ENCODE measurements at regions not wholly inside any gene's neighbourhood (a gene's known extent, or its start where the extent isn't known, plus 50 kb on each side); places are given as distances from the start of the nearest gene placed in this dataset.

GRCh38 chr18:72329533-72329932, 214.6 kb downstream of the CBLN2 start:
- DNase-seq (ENCODE audit: low spot score) = no peak
- intact Hi-C loops (cut with micrococcal nuclease; ENCODE audit: unreplicated experiment) = no loop called here
- POLR2A ChIA-PET = no interaction called here
- CTCF ChIA-PET (ENCODE audit: low intra/inter-chr PET ratio, low total read pairs) = no interaction called here
- TF ChIP-seq GMEB2 (CRISPR knock-in tag; IDR thresholded peaks at IDR 0.05; ENCODE audit: low read depth) = no peak
- TF ChIP-seq FOXJ3 (CRISPR knock-in tag; IDR thresholded peaks at IDR 0.05; ENCODE audit: borderline replicate concordance) = no peak
- no peak for TF ChIP-seq HNF1A (IDR thresholded peaks at IDR 0.05; ENCODE audit: low read depth)
- TF ChIP-seq HNF1A (CRISPR knock-in tag; IDR thresholded peaks at IDR 0.05; ENCODE audit: borderline replicate concordance) = no peak
- TF ChIP-seq YEATS4 (CRISPR knock-in tag; IDR thresholded peaks at IDR 0.05; ENCODE audit: borderline replicate concordance) = no peak
- no peak for TF ChIP-seq SUZ12 (IDR thresholded peaks at IDR 0.05; ENCODE audit: low read depth, low read length)
- TF ChIP-seq NFAT5 (CRISPR knock-in tag; IDR thresholded peaks at IDR 0.05) = no peak
- TF ChIP-seq ZNF766 (CRISPR knock-in tag; IDR thresholded peaks at IDR 0.05; ENCODE audit: borderline replicate concordance) = no peak
- no peak for TF ChIP-seq ATF4 (CRISPR knock-in tag; IDR thresholded peaks at IDR 0.05)
- TF ChIP-seq REXO4 (CRISPR knock-in tag; IDR thresholded peaks at IDR 0.05; ENCODE audit: borderline replicate concordance) = no peak
- no peak for TF ChIP-seq CENPX (CRISPR knock-in tag; IDR thresholded peaks at IDR 0.05)
- TF ChIP-seq SNAPC5 (CRISPR knock-in tag; IDR thresholded peaks at IDR 0.05; ENCODE audit: borderline replicate concordance) = no peak
- in situ Hi-C loops (cut with HindIII; ENCODE audit: extremely low pct_ligation_motif_present, low pct_unique_long_range_greater_than_20kb) = no loop called here
- Histone ChIP-seq H3K27me3 (ENCODE audit: control insufficient read depth in 1 of 2, insufficient read depth in 2 of 2, low read length in 2 of 2) (no peaks in the 10 kb centered on the region), H3K4me3 (replicated peaks in 1 of 3; ENCODE audit: insufficient read depth in 1 of 3, low read depth in 2 of 3, low read length in 3 of 3) (no peak overlapping the region), H4K20me1 (ENCODE audit: insufficient read depth, low read length) (no peaks in the 10 kb centered on the region), H3K4me1 (ENCODE audit: insufficient read depth, low read length) (no peaks in the 10 kb centered on the region), H3K4me2 (ENCODE audit: low read depth, low read length) (no peak overlapping the region), H3K36me3 (replicated peaks in 1 of 2; ENCODE audit: control insufficient read depth in 1 of 2, insufficient read depth in 2 of 2, low read length in 2 of 2) (no peaks in the 10 kb centered on the region), H3K9me3 (ENCODE audit: low read length) (no peaks in the 10 kb centered on the region), H3K9ac (ENCODE audit: insufficient read depth, low read depth, low read length) (no peak overlapping the region), H3K27ac (ENCODE audit: extremely low read length, insufficient read depth, low read length) (no peak overlapping the region), H3K79me2 (ENCODE audit: insufficient read depth, low read length) (no peaks in the 10 kb centered on the region), H2AFZ (ENCODE audit: low read length) (no peak overlapping the region)
- WGBS (ENCODE audit: low lambda C conversion rate) = 2% methylated on average over 2 of the region's 2 CpGs
- FAIRE-seq = no peak
- ATAC-seq = no peak
- BruUV-seq (replicated peaks) = no TSS peak

Data from HepG2 (cell line).